ENCODE measurements at regions not wholly inside any gene's neighbourhood (a gene's known extent, or its start where the extent isn't known, plus 50 kb on each side); places are given as distances from the start of the nearest gene placed in this dataset.

- no peak overlapping the region for H3K4me3 ChIP-seq (ENCODE audit: low read depth, low read length)
- H3K9me3 ChIP-seq (ENCODE audit: control insufficient read depth, low read length), result no peaks in the 10 kb centered on the region
- no peak for TF ChIP-seq CTCF (IDR thresholded peaks at IDR 0.05)
- no peak overlapping the region for H3K9ac ChIP-seq
- H3K27me3 ChIP-seq (ENCODE audit: control insufficient read depth, insufficient read depth, low read length), result no peaks in the 10 kb centered on the region
- no peak overlapping the region for H2AFZ ChIP-seq
- no peaks in the 10 kb centered on the region for H3K79me2 ChIP-seq
- H3K27ac ChIP-seq, result no peak overlapping the region
- no peaks in the 10 kb centered on the region for H3K36me3 ChIP-seq (ENCODE audit: control insufficient read depth, insufficient read depth, low read length)
- H3K4me1 ChIP-seq, result no peaks in the 10 kb centered on the region
- no peak overlapping the region for H3K4me2 ChIP-seq (ENCODE audit: low read length)
Observed at GRCh38 chr6:79307321-79308036, 73.0 kb upstream of the HMGN3 start.

- H3K79me2 ChIP-seq, result no peaks in the 10 kb centered on the region
- H3K27ac ChIP-seq, result no peak overlapping the region
- no peaks in the 10 kb centered on the region for H3K27me3 ChIP-seq (ENCODE audit: control insufficient read depth, insufficient read depth, low read length)
- H3K4me2 ChIP-seq (ENCODE audit: low read length), result no peak overlapping the region
- H3K4me1 ChIP-seq, result no peaks in the 10 kb centered on the region
- no peaks in the 10 kb centered on the region for H3K36me3 ChIP-seq (ENCODE audit: control insufficient read depth, insufficient read depth, low read length)
- no peak overlapping the region for H2AFZ ChIP-seq
- no peaks in the 10 kb centered on the region for H3K9me3 ChIP-seq (ENCODE audit: control insufficient read depth, low read length)
- no peak overlapping the region for H3K4me3 ChIP-seq (ENCODE audit: low read depth, low read length)
- TF ChIP-seq CTCF (IDR thresholded peaks at IDR 0.05), result no peak
- no peak overlapping the region for H3K9ac ChIP-seq
Observed at GRCh38 chr6:79305020-79305419, 70.5 kb upstream of the HMGN3 start.

- H3K4me3 ChIP-seq (ENCODE audit: low read depth, low read length), result no peak overlapping the region
- H3K9me3 ChIP-seq (ENCODE audit: control insufficient read depth, low read length), result no peaks in the 10 kb centered on the region
- H3K4me2 ChIP-seq (ENCODE audit: low read length), result no peak overlapping the region
- no peak overlapping the region for H2AFZ ChIP-seq
- H3K27ac ChIP-seq, result no peak overlapping the region
- no peaks in the 10 kb centered on the region for H3K27me3 ChIP-seq (ENCODE audit: control insufficient read depth, insufficient read depth, low read length)
- H3K9ac ChIP-seq, result no peak overlapping the region
- no peak for TF ChIP-seq CTCF (IDR thresholded peaks at IDR 0.05)
- H3K36me3 ChIP-seq (ENCODE audit: control insufficient read depth, insufficient read depth, low read length), result no peaks in the 10 kb centered on the region
- no peaks in the 10 kb centered on the region for H3K79me2 ChIP-seq
- H3K4me1 ChIP-seq, result no peaks in the 10 kb centered on the region
Observed at GRCh38 chr6:79302341-79302740, 67.9 kb upstream of the HMGN3 start.

- Histone ChIP-seq H3K79me2 (no peaks in the 10 kb centered on the region), H3K27ac (no peak overlapping the region), H3K27me3 (ENCODE audit: control insufficient read depth, insufficient read depth, low read length) (no peaks in the 10 kb centered on the region), H2AFZ (no peak overlapping the region), H3K4me3 (ENCODE audit: low read depth, low read length) (no peak overlapping the region), H3K4me1 (no peaks in the 10 kb centered on the region), H3K36me3 (ENCODE audit: control insufficient read depth, insufficient read depth, low read length) (no peaks in the 10 kb centered on the region), H3K4me2 (ENCODE audit: low read length) (no peak overlapping the region), H3K9me3 (ENCODE audit: control insufficient read depth, low read length) (no peaks in the 10 kb centered on the region), H3K9ac (no peak overlapping the region)
- TF ChIP-seq CTCF (IDR thresholded peaks at IDR 0.05), result no peak
Observed at GRCh38 chr6:79301290-79301689, 66.8 kb upstream of the HMGN3 start.

GRCh38 chr6:79296211-79296610, 61.7 kb upstream of the HMGN3 start:
- Histone ChIP-seq H3K27ac (no peak overlapping the region), H3K4me2 (ENCODE audit: low read length) (no peak overlapping the region), H3K36me3 (ENCODE audit: control insufficient read depth, insufficient read depth, low read length) (no peaks in the 10 kb centered on the region), H3K9ac (no peak overlapping the region), H3K4me3 (ENCODE audit: low read depth, low read length) (no peak overlapping the region), H2AFZ (no peak overlapping the region), H3K79me2 (no peaks in the 10 kb centered on the region), H3K27me3 (ENCODE audit: control insufficient read depth, insufficient read depth, low read length) (no peaks in the 10 kb centered on the region), H3K4me1 (no peaks in the 10 kb centered on the region), H3K9me3 (ENCODE audit: control insufficient read depth, low read length) (no peaks in the 10 kb centered on the region)
- no peak for TF ChIP-seq CTCF (IDR thresholded peaks at IDR 0.05)

Measured in parathyroid adenoma (tissue), 2 donors.